ENCODE measurements at regions not wholly inside any gene's neighbourhood (a gene's known extent, or its start where the extent isn't known, plus 50 kb on each side); places are given as distances from the start of the nearest gene placed in this dataset.
"Not testable (repeated sequence)": the region's sequence is repeated elsewhere in the genome, so short reads cannot be mapped to it uniquely, and the experiment has no call there.

- FAIRE-seq (no peak), DNase-seq (ENCODE audit: low read depth) (peak; percentile 36)
- TF ChIP-seq CTCF (IDR thresholded peaks at IDR 0.05; ENCODE audit: insufficient read depth, low read length, severe bottlenecking): no peak
- H3K4me3 ChIP-seq (ENCODE audit: low read depth, low read length): no peak overlapping the region
- H3K27me3 ChIP-seq (ENCODE audit: control insufficient read depth, insufficient read depth, low read length): no peaks in the 10 kb centered on the region
- no peaks in the 10 kb centered on the region for H3K36me3 ChIP-seq (ENCODE audit: control insufficient read depth, insufficient read depth, low read length)
Observed at GRCh38 chr9:106779796-106780195, 83.2 kb upstream of the ZNF462 start.

GRCh38 chr9:106783121-106783520 is 79.8 kb upstream of the ZNF462 start:
- FAIRE-seq: no peak
- H3K27me3 ChIP-seq (ENCODE audit: control insufficient read depth, insufficient read depth, low read length): no peaks in the 10 kb centered on the region
- DNase-seq (ENCODE audit: low read depth): peak; percentile 51
- H3K4me3 ChIP-seq (ENCODE audit: low read depth, low read length): no peak overlapping the region
- TF ChIP-seq CTCF (IDR thresholded peaks at IDR 0.05; ENCODE audit: insufficient read depth, low read length, severe bottlenecking): no peak
- H3K36me3 ChIP-seq (ENCODE audit: control insufficient read depth, insufficient read depth, low read length): no peaks in the 10 kb centered on the region

- H3K27me3 ChIP-seq (ENCODE audit: control insufficient read depth, insufficient read depth, low read length): no peaks in the 10 kb centered on the region
- FAIRE-seq: no peak
Observed at GRCh38 chr9:106784076-106784475, 78.9 kb upstream of the ZNF462 start.

GRCh38 chr9:106785200-106785599 is 77.8 kb upstream of the ZNF462 start:
- no peak for TF ChIP-seq CTCF (IDR thresholded peaks at IDR 0.05; ENCODE audit: insufficient read depth, low read length, severe bottlenecking)
- DNase-seq (ENCODE audit: low read depth): no peak
- Histone ChIP-seq H3K36me3 (ENCODE audit: control insufficient read depth, insufficient read depth, low read length) (no peaks in the 10 kb centered on the region), H3K4me3 (ENCODE audit: low read depth, low read length) (no peak overlapping the region), H3K27me3 (ENCODE audit: control insufficient read depth, insufficient read depth, low read length) (no peaks in the 10 kb centered on the region)
- FAIRE-seq: no peak

More at GRCh38 chr9:106784076-106784475, 78.9 kb upstream of the ZNF462 start:
- no peak for TF ChIP-seq CTCF (IDR thresholded peaks at IDR 0.05; ENCODE audit: insufficient read depth, low read length, severe bottlenecking)
- DNase-seq (ENCODE audit: low read depth): no peak
- no peaks in the 10 kb centered on the region for H3K36me3 ChIP-seq (ENCODE audit: control insufficient read depth, insufficient read depth, low read length)
- H3K4me3 ChIP-seq (ENCODE audit: low read depth, low read length): no peak overlapping the region

DNA sequence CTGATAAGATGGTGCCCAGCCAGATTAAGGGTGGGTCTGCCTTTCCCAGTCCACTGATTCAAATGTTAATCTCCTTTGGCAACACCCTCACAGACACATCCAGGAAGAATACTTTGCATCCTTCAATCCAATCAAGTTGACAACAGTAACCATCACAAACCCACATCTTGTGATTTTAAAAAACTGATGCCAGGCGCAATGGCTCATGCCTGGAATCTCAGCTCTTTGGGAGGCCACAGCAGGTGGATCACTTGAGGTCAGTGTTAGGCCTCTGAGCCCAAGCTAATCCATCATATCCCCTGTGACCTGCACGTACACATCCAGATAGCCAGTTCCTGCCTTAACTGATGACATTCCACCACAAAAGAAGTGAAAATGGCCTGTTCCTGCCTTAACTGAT is 74.9 kb upstream of the ZNF462 start:
- H3K27me3 ChIP-seq (ENCODE audit: control insufficient read depth, insufficient read depth, low read length); H3K36me3 ChIP-seq (ENCODE audit: control insufficient read depth, insufficient read depth, low read length); H3K4me3 ChIP-seq (ENCODE audit: low read depth, low read length); FAIRE-seq; DNase-seq (ENCODE audit: low read depth): not testable (repeated sequence)

GRCh38 chr9:106795031-106795430 is 67.9 kb upstream of the ZNF462 start:
- FAIRE-seq: no peak
- no peaks in the 10 kb centered on the region for H3K36me3 ChIP-seq (ENCODE audit: control insufficient read depth, insufficient read depth, low read length)
- H3K27me3 ChIP-seq (ENCODE audit: control insufficient read depth, insufficient read depth, low read length): no peaks in the 10 kb centered on the region
- no peak for TF ChIP-seq CTCF (IDR thresholded peaks at IDR 0.05; ENCODE audit: insufficient read depth, low read length, severe bottlenecking)
- H3K4me3 ChIP-seq (ENCODE audit: low read depth, low read length): no peak overlapping the region
- DNase-seq (ENCODE audit: low read depth): no peak
